Activated CD8-positive, alpha-beta memory T cell treated with anti-CD3 and anti-CD28 coated beads for 48 hours (primary cell): ENCODE measurements at regions not wholly inside any gene's neighbourhood (a gene's known extent, or its start where the extent isn't known, plus 50 kb on each side); places are given as distances from the start of the nearest gene placed in this dataset.

Experiments used
- DNase-seq, 3 experiments: peaks; one replicate each; pipeline ENCODE4 v3.0.0-alpha.2; 2020; ENCODE audit warnings: low read depth in 2 of 3, low spot score in 2 of 3

DNA sequence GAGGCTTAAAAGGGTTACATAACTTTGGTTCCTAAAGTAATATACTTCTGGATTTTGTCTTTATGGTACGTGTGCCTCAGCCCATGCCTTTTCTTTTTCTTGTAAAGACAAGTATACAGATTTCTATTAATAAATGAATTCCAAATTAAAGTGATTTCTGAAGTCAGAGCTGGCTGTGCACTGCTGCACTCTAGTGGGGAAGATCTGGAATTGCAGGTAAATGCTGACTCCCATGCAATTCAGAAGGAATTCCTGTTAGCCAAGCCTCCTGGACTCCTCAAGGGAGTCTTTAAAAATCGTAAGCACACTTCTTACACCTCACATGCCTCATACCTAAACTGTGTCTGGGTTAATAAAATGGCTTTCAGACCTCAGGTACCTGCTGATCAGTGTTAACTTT lies 118.4 kb upstream of the SLC7A1 start:
- DNase-seq = no peak

DNA sequence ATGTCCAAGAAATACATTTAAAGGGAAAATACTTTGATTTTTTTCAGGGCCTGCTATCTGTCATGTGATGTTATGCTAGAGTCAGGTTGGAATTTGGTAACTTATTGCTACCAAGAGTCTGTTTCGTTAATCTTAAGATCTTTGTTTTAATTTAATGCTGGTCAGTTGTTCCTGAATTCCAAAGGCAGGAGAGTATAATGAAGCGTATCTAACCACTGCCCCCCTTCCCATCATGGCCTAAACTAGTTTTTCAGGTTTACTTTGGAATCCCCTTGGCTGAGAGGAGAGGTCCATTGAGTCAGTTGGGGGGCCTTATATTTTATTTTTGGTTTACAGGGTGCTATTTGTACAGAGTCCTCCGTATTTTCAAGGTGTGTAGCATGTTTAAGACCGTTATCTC lies 116.3 kb upstream of the SLC7A1 start:
- DNase-seq = no peak

DNA sequence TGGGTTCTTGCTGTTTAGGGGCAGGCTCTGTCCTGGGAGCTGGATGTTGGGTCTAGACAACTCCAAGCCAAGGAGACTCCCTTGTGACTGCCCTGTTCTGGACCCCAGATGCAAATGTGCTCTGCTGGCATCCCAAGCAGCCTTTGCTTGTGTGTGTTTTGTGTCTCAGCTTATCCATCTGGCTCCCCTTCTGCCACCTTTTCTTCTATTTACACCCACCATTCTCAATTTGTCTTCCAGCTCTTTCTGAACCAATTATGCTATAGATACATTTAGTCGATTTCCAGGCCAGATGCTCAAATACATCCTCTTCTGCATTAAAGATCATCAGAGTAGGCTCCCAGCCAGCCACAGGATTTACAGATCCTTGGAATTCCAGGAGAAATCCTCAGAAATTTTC lies 115.0 kb upstream of the SLC7A1 start:
- DNase-seq = no peak

DNA sequence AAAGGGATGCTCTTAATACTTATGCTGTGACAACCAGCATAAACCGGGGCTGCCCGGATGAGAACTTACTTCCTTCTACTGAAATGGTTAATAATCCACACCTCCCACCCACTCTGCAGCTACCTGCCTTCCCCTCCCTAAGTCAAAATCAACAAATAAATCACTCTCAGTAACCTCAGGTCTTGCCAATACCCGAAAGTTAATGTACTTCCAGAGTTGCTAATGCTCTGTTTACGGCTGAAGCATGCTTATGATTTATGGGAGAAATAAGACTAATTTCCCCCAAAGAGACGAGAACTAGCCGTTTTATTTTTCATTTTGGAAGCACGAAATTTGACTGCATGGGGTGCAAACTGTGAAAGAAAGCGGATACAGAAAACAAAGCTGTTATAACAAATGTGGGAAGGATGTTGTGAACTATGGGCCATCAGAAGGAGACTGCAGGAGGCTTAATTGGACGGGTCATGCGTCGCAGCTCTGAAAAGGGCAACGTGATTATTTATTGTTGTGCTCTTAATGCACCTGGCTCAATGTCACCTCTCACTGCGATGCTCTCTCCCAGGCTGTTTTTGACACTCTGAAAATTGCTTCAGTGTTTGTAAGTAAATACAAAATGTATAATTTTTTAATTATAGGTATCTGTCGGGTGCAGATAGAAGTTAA lies 114.0 kb upstream of the SLC7A1 start:
- no peak for DNase-seq

DNA sequence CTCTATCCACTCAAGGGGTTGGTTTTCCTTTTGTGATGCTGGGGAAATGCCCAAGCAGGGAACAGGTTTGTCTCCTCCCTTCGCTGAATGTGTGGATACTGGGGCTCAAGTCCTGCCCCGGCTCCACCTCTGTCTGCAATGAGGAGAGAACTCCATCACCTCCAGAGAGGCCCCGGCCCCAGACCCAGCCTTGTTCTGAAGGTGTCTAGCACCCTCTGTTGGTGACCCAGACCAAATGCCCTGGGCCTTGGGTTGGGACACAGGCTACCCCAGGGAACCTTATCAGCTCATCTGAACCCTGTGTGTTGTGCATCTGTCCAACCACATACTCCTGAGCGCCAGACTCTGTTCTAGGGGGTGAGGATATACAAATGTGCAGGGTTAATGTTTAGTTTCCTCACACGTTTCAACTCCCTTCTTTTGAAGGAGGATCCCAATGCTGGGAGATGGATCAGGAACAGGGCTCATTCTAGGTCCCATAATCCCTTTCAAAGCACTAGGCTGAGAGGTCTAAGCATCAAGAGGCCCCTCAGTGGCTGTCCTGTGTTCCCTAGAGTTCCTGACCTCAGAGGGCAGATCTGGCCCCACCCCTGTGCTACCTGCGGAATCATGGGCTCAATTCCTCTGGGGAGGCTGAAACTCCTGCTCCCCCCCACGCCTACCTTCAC lies 112.5 kb upstream of the SLC7A1 start:
- DNase-seq = peak in 2 of 3 experiments; percentile 9 to 28

DNA sequence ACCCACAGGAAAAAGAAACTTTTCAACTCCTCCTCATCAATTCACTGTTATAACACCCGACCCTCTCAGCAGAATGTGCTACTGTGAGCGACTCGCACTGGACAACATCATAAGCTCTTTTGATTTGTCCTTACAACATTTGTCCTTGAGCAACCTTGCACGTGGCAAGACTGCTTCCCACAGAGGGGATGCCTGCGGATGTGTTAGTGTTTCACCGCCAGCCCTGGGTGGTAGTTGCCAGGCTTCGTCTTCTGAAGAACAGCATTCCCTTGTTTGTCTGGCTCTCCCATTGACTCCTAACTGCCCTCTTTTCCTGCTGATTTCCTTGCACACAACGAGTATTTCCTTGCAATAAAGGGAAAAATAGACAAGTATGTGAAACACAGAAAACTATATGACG lies 111.4 kb upstream of the SLC7A1 start:
- no peak for DNase-seq

DNA sequence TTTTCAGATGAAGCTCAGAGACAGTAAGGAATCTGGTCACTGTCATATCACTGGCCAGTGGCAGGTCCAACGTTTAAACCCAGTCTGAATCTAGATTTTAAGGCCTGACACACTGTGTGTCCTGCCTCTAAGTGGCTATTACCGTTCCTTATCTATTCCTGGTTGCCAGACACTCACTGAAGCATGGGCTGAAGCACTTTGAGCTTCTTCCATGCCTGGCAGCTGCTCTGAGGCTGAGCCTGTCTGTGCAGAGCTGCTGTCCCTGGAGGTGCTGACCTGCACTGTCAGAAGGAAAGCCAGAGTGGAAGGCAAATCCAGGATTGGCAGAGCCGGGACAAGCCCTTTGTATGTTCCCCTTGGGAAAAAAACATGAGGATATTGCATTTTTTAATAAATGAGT lies 109.2 kb upstream of the SLC7A1 start:
- DNase-seq = no peak

DNA sequence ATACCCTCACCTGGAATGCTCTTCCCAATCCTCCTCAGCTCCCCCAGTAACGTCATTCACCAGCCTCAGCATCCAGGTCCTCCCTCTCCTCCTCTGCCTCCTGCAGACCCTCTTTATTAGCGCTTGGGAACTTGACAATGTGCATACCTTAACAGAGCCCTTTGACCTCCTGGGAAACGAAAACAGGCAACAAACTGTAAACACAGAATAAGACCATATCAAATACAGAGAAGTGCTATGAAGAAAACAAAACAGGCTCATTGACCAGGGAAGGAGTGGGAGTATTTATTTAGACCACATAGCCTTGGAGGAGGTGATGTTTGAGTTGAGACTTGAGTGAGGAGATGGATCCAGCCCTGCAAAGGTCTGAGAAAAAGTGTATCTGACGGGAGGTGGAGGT lies 107.9 kb upstream of the SLC7A1 start:
- DNase-seq = no peak

DNA sequence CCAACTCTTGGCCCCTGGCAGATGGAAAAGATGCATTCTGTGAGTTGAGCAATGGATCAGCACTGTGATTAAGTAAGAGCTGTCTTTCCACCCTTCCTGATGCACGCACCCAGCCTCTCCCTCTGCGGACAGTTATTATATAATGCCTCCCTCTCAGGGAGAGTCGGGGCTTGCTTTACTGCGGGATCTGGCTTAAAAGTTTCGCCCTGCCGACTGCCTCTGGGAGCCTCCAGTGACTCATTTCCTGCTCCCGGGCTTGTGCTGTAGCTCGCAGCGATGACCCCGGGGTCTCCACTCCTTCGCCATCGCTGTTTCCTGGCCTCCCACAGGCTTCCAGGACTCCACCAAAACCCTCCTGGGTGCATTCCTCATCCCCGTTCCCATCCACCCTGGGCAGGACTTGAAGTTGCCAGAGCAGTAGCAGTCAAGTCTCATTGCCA lies 107.4 kb upstream of the SLC7A1 start:
- no peak for DNase-seq

DNA sequence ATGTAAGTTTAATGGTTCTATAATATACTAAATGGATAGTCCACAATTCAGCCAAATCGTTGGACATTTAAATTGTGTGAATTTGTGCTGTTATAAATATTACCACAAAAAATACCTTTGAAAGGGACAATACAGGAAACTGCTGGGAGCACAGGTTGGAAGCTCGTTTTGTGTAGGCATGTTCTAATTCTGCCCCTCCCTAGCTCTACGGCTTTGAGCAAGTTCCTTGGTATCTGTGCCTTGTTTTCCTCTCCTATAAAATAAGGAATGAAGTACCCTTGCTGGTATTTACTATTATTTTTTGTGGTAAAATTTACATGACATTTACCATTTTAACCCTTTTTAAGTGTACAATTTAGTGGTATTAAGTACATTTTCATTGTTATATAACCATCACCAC lies 102.6 kb upstream of the SLC7A1 start:
- no peak for DNase-seq

DNA sequence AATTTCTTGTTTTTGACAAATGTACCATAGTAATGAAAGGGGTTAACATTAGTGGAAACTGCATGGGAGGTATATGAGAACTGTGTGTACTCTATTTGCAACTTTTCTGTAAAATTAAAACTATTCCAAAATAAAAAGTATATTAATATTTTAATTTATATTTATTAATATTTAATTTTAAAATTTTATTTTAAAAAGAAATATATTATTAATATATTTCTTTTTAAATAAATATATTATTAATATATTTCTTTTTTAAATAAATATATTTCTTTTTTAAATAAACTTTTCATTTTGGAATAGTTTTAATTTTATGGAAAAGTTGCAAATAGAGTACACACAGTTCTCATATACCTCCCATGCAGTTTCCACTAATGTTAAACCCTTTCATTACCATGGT lies 101.1 kb upstream of the SLC7A1 start:
- DNase-seq = no peak

DNA sequence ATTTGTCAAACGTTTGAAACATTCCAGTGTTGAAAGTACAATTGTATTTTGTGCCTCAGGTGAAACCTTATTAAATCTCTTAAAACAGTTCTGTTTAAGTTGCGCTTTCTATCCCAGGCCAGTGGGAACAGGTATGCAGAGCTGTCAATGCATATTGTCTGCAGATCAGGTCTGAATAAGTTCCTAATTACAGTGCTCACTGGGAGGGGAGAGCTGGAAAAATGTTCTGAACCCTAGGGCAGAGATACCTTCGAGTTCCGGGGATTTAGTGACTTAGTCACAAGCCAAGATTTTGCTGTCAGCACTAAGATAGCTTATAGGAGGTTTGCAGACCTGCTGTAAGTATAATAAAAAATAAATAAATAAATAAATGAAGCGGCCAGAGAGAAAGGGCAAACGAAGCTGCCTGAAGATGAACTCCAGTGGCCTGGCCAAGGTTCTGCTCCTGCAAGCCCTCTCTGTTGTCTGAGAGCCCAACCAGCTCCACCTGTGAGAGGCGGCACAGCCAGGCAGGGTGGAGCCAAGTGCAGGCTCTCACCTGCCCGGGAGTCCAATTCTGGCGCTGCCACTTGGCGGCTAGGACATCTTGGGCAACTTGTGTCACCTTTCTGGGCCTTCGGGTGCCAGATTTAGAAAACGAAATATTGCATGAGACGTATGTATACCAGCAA lies 97.9 kb upstream of the SLC7A1 start:
- no peak for DNase-seq

DNA sequence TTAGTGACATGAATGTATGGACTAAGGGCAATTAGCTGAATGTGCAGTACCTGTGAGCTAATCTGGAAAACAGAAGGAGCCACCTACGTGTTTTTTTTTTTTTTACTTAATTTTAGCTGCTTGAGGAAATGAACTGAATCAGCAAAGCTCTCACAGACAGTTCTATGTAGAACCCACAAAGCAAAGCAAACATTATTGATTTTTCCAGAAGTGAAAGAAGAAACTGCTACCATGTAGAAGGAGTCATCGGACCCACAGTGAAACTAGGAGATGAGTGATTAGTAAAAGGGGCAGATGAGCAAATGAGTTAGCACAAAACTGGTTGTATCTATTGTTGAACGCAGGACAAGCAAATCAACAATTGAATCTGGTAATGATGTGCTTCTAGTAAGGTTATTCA lies 94.1 kb upstream of the SLC7A1 start:
- DNase-seq = no peak

DNA sequence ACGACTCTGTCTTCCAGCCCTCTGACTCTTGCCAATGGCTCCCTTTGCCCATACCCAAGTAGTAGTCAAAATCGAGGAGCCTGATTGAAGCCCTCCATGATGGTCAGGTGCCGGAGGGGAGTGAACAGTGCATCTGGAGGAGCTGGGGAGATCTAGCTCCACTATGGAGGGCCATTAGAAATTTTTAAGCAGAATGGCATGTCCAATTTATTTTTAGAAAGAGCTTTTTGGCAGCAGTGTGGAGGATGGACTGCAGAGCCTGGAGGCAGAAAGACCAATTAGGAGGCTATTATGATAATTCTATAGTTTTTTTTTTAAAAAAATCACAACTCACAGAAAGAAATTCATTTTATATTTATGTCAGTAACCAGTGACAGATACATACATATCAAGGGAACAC lies 92.7 kb upstream of the SLC7A1 start:
- DNase-seq = no peak

DNA sequence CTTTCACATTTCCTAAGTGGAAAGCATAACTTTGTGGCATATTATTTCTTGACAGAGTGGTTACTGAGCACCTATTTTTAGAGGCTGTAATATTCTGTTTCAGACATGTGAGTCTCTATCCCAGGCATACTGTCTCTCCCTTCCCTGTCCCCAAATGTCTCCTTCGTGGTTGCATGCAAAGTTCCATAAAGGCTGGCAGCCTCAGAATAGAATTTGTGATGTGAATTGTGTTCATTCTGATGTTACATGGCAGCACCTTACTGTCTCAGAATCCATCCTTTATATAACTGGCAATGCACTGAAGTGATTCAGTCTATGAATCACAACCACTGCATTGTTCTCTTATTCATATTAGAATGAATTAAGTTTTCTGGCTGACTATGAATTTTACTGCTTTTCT lies 89.0 kb upstream of the SLC7A1 start:
- no peak for DNase-seq

DNA sequence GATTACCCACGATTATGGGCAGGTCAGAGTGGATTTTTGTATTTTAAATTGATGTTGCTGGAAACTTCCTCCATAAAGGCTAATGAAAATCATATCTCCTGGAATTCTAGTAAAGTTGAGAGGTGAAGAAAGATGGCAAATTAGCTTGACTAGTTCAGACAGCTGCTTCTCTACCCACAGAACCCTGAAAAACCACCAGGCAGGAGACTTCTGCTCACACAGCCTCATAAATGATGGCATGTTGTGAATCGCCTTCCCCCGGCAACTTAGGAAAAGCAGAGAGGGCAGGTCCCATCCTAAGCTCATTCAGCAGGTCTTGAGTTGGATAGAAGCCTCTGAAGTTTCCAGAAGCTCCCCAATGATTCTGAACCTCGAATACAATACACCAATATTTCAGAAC lies 87.6 kb upstream of the SLC7A1 start:
- DNase-seq = no peak

DNA sequence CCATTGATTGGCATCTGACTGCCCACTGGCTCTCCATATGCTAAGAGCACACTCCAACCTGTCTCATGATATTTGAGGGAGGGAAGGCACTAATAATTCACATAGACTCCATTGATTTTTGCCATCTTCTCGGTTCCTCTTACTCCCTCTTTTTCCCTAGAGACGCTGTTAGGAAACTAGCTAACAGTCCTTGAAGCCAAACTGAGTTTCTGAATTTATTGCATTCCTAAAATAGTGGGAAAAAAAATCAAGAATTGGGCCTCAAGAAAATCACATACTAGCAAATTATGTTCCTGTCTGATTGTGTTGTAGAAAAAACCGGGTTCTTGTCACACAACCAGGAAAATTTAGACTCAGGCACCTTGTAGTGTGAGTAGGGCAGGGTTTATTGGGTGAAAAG lies 86.4 kb upstream of the SLC7A1 start:
- DNase-seq = no peak

DNA sequence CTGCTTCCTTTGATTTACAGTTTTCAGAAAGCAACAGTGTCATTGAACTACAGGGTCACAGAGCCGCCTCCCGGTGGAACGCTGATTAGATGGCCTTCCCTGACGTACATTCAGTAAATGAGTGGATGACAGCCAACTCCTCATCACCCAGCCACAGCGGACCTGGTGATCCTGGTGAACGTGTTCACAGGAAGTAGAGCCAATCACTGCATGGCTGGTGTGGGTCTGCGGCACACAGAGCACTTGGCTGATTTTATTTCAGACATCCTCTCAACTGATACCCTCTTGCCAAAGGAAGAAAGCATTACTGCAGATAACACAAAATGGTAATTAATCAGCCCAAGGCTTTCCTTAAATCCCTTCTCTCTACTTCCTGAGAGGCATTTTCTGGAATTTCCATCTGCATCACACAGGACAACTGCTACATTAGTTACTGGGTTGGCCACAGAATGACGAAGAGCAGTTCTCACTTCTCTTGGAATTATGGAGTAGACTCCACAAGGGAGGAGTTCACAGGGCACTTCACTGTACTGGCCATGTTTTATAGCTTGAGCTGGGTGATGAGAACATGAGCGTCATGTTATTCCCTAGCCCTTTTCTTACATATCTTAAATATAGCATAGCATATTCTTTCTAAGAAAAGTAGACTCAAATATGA lies 84.0 kb upstream of the SLC7A1 start:
- DNase-seq = no peak

DNA sequence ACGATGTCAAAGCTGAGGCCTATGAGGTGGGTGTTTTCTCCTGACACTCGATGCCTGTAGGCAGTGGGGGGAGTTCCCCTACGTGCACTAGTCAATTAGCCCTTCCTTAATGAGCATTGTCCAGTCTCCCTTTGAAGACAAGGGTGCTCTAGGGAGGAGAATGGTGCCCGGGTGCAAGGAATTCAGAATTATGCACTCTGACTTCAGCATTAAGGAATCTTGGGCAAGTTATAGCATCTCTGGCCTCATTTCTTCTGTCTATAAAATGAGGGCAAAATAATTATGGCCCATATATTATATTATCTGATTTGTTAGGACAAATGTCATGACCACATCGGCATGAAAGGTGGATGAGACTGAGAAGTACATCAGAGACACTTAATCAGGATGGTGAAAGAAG lies 82.1 kb upstream of the SLC7A1 start:
- DNase-seq = no peak

DNA sequence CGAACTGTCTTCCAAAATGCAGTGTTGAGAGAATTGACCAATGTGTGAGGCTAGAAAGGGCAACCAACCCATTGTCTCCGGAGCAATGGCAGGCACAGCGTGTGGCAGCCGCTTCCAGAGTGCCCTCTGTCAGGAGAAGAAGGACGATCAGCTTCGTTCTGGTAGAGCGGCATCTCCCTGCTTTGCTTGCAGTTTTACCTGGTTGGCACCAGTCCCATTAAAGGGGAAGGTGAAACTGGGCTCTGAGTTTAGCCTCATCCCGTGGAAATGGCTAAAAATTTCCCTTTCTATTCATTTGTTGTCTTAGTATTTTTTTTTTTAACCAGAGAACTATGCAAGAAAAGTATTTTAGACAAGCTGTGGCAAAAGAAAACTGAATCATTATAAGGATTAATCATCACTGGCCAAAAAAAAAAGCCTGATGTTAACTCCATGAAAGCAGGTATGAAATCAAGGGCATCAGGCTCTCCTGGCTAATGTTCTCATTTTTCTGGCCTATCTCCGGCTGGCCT lies 81.5 kb upstream of the SLC7A1 start:
- no peak for DNase-seq

DNA sequence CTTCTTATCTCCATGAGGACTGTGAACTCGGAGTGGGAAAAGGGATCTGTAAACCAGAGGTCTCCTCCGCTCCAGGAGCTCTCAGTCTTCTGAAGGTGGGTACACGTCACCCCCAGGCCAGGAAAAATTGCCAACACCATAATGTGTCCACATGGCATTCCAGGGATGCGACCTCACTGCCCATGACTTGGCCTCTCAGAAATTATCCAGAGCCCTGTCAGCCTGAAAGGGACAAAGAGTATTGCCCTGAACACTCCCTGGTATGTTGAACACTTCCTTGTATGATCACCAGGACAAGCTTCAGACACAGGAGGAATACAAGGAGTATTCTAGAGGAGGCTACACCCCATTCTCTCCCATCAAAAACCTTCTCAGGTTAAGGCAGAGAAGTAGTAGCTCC lies 81.0 kb upstream of the SLC7A1 start:
- no peak for DNase-seq

DNA sequence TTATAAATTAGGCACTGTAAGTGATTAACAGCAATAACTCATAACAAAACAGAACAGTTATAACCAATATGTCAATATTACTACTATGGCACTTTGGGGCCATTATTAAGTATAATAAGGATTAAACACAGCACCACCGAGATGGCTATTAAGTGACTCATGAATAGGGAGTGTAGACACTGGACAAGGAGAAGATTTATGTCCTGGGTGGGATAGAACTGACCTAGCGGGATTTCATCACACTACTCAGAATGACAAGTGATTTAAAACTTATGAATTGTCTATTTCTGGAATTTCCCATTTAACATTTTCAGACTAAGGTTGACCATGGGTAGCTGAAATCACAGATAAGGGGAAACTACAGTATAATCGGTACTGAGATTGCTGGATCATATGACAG lies 79.0 kb upstream of the SLC7A1 start:
- no peak for DNase-seq
